AG04449 (cell line): ENCODE measurements at regions not wholly inside any gene's neighbourhood (a gene's known extent, or its start where the extent isn't known, plus 50 kb on each side); places are given as distances from the start of the nearest gene placed in this dataset.

Experiments
- CTCF ChIA-PET: fragments of 350-600 bp; formaldehyde crosslinking; extraction: SDS; loops from one replicate; lab custom pipeline; 2021; ENCODE audit warnings: antibody characterized with exemption; lab: Yijun Ruan, JAX
- POLR2A ChIA-PET: fragments of 400-600, 350-600 bp; formaldehyde crosslinking; extraction: SDS; loops from one replicate; lab custom pipeline; 2020; ENCODE audit warnings: antibody characterized with exemption, inconsistent platforms; lab: Yijun Ruan, JAX
- DNase-seq: peaks from one replicate; pipeline ENCODE4 v3.0.0-alpha.2; 2010; ENCODE audit warnings: low read depth, low spot score
- H3K4me3 ChIP-seq: 2 replicates; pipeline ENCODE4 v1.5.1; 2011; ENCODE audit warnings: low read depth, mild to moderate bottlenecking, control low read depth, low read length
- TF ChIP-seq, protein P1 (sequence below): IDR thresholded peaks from one replicate; pipeline ENCODE4 v1.5.1; 2011; ENCODE audit warnings: mild to moderate bottlenecking, moderate library complexity, low read length, control low read depth, inconsistent platforms; ENCODE audit not compliant: insufficient read depth; ENCODE audit errors: missing control alignments

DNA sequence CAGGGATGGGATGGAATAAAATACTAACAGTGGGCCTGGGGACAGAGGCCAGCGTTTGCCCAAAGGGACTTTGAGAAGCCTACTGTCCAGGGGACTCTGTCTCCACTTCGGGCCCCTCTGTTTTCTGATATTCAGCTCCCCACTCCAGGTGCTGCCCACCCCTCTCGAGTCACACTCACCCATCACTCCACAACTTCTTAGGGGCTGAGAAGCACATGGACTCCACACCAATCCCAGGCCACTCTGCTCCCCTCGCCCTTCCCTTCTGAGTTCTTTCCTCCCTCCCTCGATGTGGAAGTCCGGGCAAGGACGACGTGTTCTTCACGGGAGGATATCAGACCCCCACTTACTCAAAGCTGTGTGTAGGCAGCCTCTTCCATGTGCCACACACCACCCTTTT, 124.5 kb downstream of the BARX1 start:
- CTCF ChIA-PET = no interaction called here
- POLR2A ChIA-PET = no interaction called here
- DNase-seq = no peak
- TF ChIP-seq, protein P1, sequence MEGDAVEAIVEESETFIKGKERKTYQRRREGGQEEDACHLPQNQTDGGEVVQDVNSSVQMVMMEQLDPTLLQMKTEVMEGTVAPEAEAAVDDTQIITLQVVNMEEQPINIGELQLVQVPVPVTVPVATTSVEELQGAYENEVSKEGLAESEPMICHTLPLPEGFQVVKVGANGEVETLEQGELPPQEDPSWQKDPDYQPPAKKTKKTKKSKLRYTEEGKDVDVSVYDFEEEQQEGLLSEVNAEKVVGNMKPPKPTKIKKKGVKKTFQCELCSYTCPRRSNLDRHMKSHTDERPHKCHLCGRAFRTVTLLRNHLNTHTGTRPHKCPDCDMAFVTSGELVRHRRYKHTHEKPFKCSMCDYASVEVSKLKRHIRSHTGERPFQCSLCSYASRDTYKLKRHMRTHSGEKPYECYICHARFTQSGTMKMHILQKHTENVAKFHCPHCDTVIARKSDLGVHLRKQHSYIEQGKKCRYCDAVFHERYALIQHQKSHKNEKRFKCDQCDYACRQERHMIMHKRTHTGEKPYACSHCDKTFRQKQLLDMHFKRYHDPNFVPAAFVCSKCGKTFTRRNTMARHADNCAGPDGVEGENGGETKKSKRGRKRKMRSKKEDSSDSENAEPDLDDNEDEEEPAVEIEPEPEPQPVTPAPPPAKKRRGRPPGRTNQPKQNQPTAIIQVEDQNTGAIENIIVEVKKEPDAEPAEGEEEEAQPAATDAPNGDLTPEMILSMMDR = no peak
- no peak overlapping the region for H3K4me3 ChIP-seq

DNA sequence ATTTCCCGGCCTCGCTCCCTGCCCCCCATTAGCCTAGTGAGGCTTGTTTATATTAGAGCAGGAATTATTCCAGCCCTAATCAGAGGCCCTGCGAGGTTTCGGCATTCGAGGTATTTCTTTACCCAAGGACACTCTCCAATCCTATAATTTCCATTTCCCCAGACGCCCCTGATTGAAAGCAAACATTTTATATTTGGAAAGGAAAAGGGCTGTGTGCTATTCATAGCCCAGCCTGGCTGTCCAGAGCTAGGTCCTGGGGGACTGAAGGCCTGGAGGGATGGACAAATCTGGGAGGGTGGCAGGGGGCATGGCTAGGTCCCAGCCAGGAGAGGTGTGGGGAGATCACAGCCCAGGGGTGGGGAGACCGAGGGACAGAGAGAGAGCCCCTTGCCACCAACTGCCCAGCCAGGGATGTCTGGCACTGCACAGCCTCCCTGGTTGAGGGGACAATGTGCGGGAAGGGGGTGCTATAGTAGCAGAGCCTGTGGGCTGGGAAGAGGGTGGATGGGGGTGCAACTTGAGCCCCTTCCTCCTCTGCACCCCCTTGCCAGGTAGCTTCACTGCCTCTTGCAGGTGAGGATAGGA, 125.1 kb downstream of the BARX1 start:
- TF ChIP-seq, protein P1 = no peak
- ChIA-PET POLR2A (no interaction called here), CTCF (no interaction called here)
- no peak overlapping the region for H3K4me3 ChIP-seq
- no peak for DNase-seq

DNA sequence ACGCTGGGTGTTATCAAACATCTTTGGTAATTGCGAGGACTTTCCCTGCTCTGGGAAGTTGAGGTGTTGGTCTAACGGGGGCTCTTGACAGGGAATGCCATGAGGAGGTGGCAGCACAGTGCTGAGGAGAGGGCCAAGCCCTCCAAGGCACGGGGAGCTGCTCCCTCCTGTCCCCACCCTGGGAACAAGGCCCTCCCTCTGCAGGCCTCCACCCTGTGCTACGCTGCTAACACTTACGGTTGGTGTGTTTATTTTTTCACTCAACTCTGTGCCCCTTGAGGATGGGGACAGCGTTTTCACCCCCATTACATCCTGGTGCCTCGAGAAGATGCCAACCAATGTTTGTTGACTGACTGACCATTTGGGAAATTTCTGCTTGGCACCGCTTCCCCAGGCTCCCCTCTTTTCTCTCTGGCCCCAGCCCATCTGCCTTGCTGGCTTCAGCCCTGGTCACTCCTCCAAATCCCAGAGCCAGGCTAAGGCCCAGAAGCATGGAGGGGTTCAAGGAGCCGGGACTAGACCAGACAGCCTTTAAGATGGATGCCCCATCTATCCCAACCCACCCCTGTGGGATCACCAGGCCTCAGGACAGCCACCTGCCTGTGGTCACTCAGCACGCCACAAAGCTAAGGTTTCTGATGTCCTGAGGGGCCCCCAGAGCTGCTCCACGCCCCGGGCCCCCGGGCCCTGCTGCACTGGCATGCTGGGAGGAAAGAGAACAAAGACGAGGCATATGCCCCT, 125.7 kb downstream of the BARX1 start:
- ChIA-PET POLR2A (no interaction called here), CTCF (interaction anchor here (0.7 kb wide), 1 partner anchor 9 kb away, joined by 3 read pairs; no protein-coding TSS in a partner anchor)
- TF ChIP-seq, protein P1 = no peak
- DNase-seq = no peak
- H3K4me3 ChIP-seq = no peak overlapping the region

DNA sequence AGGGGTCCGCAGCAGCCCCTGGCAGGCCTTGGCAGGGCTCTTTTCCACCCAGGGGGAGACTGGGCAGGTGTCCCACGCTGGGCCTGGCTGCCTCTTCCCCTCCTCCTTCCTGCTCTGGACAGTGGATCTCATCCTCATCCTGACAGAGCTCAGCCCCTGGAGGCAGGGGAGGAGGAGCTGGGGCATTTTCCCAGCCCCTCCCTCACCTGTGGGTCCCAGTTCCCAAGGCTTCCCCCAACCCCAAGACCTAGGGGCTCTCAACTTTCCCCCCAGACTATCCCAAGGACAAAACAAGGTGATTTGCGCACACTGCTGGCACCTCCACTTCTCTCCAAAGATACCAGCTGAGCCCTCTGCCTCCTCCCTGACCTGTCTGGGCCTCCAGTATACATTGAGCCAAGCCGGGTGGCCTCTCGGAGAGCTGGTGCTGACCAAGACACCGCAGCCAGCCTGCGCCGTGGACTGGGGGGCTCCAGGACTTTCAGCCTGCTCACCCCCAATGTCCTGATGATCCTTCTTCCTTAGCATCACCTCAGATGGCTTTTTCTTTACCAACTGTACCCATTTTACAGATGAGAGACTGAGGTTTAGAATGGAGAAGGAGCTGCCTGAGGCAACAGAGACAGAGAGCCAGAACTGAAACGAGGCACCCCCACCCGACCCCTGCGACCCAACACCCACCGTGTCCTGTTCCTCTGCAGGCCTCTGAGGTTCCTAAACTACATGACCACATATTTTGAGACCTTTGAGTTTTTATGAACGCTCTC, 126.6 kb downstream of the BARX1 start:
- POLR2A ChIA-PET = no interaction called here

DNA sequence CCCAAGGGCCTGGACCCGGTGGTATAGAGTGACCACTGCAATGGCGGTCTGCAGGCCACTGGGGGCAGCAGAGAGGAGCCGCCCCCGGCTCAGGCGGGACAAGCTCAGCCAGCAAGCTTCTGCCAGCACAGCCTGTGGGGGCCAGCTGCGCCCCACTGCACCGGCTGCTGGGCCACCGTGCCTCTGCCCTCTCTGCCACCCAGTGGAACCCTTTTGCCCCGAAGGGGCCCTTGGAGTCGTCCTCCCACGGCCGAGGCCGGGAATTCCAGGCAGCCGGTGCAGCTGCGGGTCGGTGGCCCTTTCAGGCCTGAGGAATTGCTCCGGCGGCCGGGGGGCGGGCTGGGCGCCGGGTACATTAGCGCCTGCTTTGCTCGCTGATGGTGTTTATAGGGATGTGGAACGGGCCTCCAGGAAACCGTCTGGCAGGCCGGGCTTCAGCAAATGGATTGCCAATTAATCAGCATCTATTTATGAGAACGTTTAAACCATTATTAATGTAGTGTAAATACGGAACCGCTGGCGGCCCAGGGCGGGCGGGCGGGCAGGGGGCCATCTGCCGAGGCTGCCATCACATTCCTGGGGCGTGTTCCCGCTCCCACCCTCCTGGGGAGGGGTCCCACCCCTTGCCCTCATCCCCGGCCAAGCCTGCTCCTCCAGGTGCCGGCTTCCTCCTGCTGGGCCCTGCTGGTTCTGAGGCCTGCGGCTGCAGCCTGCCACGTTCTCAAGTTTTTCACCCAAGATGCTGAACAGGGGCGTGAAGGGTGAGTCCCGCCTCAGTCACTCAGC, 127.4 kb downstream of the BARX1 start:
- CTCF ChIA-PET = interaction anchor here (0.6 to 2.3 kb wide), 6 partner anchors 8 to 136 kb away, joined by 3 to 12 read pairs (median 4); no protein-coding TSS in a partner anchor
- POLR2A ChIA-PET = no interaction called here
- DNase-seq = no peak
- no peak overlapping the region; the same call in 1 of the 2 replicates for H3K4me3 ChIP-seq
- TF ChIP-seq, protein P1 = peak; percentile 92

More for the DNA sequence above, 126.6 kb downstream of the BARX1 start:
- no peak overlapping the region for H3K4me3 ChIP-seq
- CTCF ChIA-PET = interaction anchor here (1.0 to 2.3 kb wide), 2 partner anchors 19 to 112 kb away, joined by 4 to 10 read pairs; no protein-coding TSS in a partner anchor
- DNase-seq = no peak
- TF ChIP-seq, protein P1 = no peak
